ENCODE measurements at regions not wholly inside any gene's neighbourhood (a gene's known extent, or its start where the extent isn't known, plus 50 kb on each side); places are given as distances from the start of the nearest gene placed in this dataset.

- no peak overlapping the region for H3K9ac ChIP-seq (replicated peaks; ENCODE audit: extremely low read depth, insufficient read depth, low read length)
- no peaks in the 10 kb centered on the region for H3K36me3 ChIP-seq (ENCODE audit: control insufficient read depth in 2 of 2, extremely low read depth in 1 of 2, insufficient read depth in 2 of 2, low read length in 2 of 2)
- intact Hi-C loops (cut with micrococcal nuclease): no loop called here
- no peaks in the 10 kb centered on the region for H3K9me1 ChIP-seq (replicated peaks; ENCODE audit: control insufficient read depth, extremely low read depth, insufficient read depth, low read length)
- H3K9me3 ChIP-seq (replicated peaks; ENCODE audit: control insufficient read depth, insufficient read depth, low read length): no peaks in the 10 kb centered on the region
- no peaks in the 10 kb centered on the region for H3K4me1 ChIP-seq (ENCODE audit: control insufficient read depth, extremely low read depth, insufficient read depth, low read length)
- no peak for TF ChIP-seq MYC (IDR thresholded peaks at IDR 0.05; ENCODE audit: low read depth, low read length)
- TF ChIP-seq POLR2AphosphoS5 (IDR thresholded peaks at IDR 0.05; ENCODE audit: insufficient read depth, low read depth, low read length): no peak
- TF ChIP-seq POLR2A (IDR thresholded peaks at IDR 0.05; ENCODE audit: low read depth, low read length): no peak
- TF ChIP-seq JUN (IDR thresholded peaks at IDR 0.05; ENCODE audit: borderline replicate concordance, insufficient read depth, insufficient read length, low read depth): no peak
- no peak for TF ChIP-seq GATA2 (IDR thresholded peaks at IDR 0.05; ENCODE audit: insufficient read depth, insufficient read length, low read depth, low read length)
- no peak for TF ChIP-seq CTCF (IDR thresholded peaks at IDR 0.05; ENCODE audit: extremely low read depth in 1 of 2, insufficient read depth in 1 of 2, low read depth in 1 of 2, low read length in 2 of 2)
- TF ChIP-seq FOS (IDR thresholded peaks at IDR 0.05; ENCODE audit: borderline replicate concordance, insufficient read depth, low read length): no peak
- TF ChIP-seq EZH2 (IDR thresholded peaks at IDR 0.05; ENCODE audit: borderline replicate concordance, low read depth, low read length, severe bottlenecking): no peak
- TF ChIP-seq MAX (IDR thresholded peaks at IDR 0.05; ENCODE audit: insufficient read depth, insufficient read length): no peak
- ChIA-PET CTCF (no interaction called here), POLR2A (no interaction called here)
- H4K20me1 ChIP-seq (replicated peaks; ENCODE audit: control insufficient read depth, extremely low read depth, insufficient read depth, low read length): no peaks in the 10 kb centered on the region
- DNase-seq (ENCODE audit: low read depth, low spot score) (no peak), FAIRE-seq (no peak)
- no peaks in the 10 kb centered on the region for H3K27me3 ChIP-seq (ENCODE audit: control insufficient read depth in 2 of 2, insufficient read depth in 2 of 2, low read length in 2 of 2)
- dilution Hi-C loops (cut with MboI; ENCODE audit: extremely low pct_ligation_motif_present, low sequenced_read_pairs): no loop called here
- H3K27ac ChIP-seq (ENCODE audit: insufficient read depth, low read depth, low read length): no peak overlapping the region
- no peaks in the 10 kb centered on the region for H3K79me2 ChIP-seq (ENCODE audit: control insufficient read depth, insufficient read depth, low read length)
- no peak overlapping the region for H3K4me2 ChIP-seq (ENCODE audit: insufficient read depth, low read length)
- no TSS peak for BruUV-seq (replicated peaks)
- no peak overlapping the region for H3K4me3 ChIP-seq (replicated peaks in 1 of 3; ENCODE audit: insufficient read depth in 1 of 3, low read depth in 1 of 3, low read length in 3 of 3)
- no peak overlapping the region for H2AFZ ChIP-seq (ENCODE audit: low read depth, low read length)
Measured at GRCh38 chr21:43270800-43271301, 102.0 kb downstream of the CRYAA start.
